Tibial nerve (tissue), 4 donors: ENCODE measurements at regions not wholly inside any gene's neighbourhood (a gene's known extent, or its start where the extent isn't known, plus 50 kb on each side); places are given as distances from the start of the nearest gene placed in this dataset.

Source experiments
- DNase-seq, 2 donors: peaks; one replicate each; pipeline ENCODE4 v3.0.0-alpha.2; 2019; ENCODE audit warnings: low spot score in 2 of 2
- H3K27ac ChIP-seq, 4 donors: fragments of 200-600 bp; sonication (generic) in 3 of 4; one replicate each; pipeline ENCODE4 v1.5.1; 2017 to 2019; ENCODE audit warnings: mild to moderate bottlenecking in 1 of 4
- H3K27me3 ChIP-seq, 2 donors: fragments of 200-600 bp; sonication (generic) in 1 of 2; one replicate each; pipeline versions ENCODE4 v1.5.1 to v1.6.0; 2017 to 2019
- H3K36me3 ChIP-seq, 3 donors: fragments of 200-600 bp; sonication (generic); one replicate each; pipeline ENCODE4 v1.5.1; 2018 to 2019
- H3K4me1 ChIP-seq, 4 donors: fragments of 200-600 bp; sonication (generic) in 3 of 4; one replicate each; pipeline ENCODE4 v1.5.1; 2017 to 2019
- H3K4me3 ChIP-seq, 4 donors: fragments of 200-600 bp; sonication (generic) in 3 of 4; one replicate each; pipeline ENCODE4 v1.5.1; 2017 to 2019; ENCODE audit warnings: mild to moderate bottlenecking in 1 of 4, moderate library complexity in 1 of 4
- H3K9me3 ChIP-seq, 4 donors: fragments of 200-600 bp; sonication (generic) in 3 of 4; one replicate each; pipeline ENCODE4 v1.5.1; 2017 to 2019
- CTCF ChIP-seq, 5 experiments: fragments of 200-600 bp in 3 of 5; fragments of 450-650 bp in 2 of 5; sonication (generic) in 3 of 5; IDR thresholded peaks; one replicate each; pipeline ENCODE4 v1.5.1; 2016 to 2019; ENCODE audit warnings: antibody characterized with exemption in 5 of 5, mild to moderate bottlenecking in 3 of 5, moderate library complexity in 2 of 5
- EP300 ChIP-seq, 2 donors: sonication (generic); formaldehyde crosslinking; IDR thresholded peaks; one replicate each; pipeline ENCODE4 v1.6.1; 2017; ENCODE audit warnings: antibody characterized with exemption in 2 of 2, mild to moderate bottlenecking in 1 of 2
- POLR2A ChIP-seq, 2 donors: fragments of 450-650 bp; IDR thresholded peaks; one replicate each; pipeline ENCODE4 v1.6.1; 2017; ENCODE audit warnings: antibody characterized with exemption in 2 of 2, mild to moderate bottlenecking in 2 of 2, moderate library complexity in 2 of 2
- WGBS, 2 donors: methylation state at CpG; one replicate each; pipeline ENCODE4 v1.1.5; 2018; 5-methylcytosine and 5-hydroxymethylcytosine counted together

GRCh38 chr9:73741316-73741715, 589.7 kb downstream of the ANXA1 start:
- H3K27ac ChIP-seq = no peak overlapping the region
- TF ChIP-seq CTCF (IDR thresholded peaks at IDR 0.05) = no peak
- TF ChIP-seq POLR2A (IDR thresholded peaks at IDR 0.05) = no peak
- no peak for TF ChIP-seq EP300 (IDR thresholded peaks at IDR 0.05)
- H3K27me3 ChIP-seq = no peaks in the 10 kb centered on the region
- H3K9me3 ChIP-seq = peaks cover 0 to 2% (median 0%) of the 10 kb centered on the region in 4 donors
- 49 to 52% methylated on average over 1 of the region's 1 CpG for WGBS, 2 donors
- no peak overlapping the region for H3K4me3 ChIP-seq
- no peak for DNase-seq
- H3K4me1 ChIP-seq = no peaks in the 10 kb centered on the region
- H3K36me3 ChIP-seq = no peaks in the 10 kb centered on the region

- H3K27me3 ChIP-seq = no peaks in the 10 kb centered on the region
- no peak overlapping the region for H3K27ac ChIP-seq
- DNase-seq = no peak
- H3K4me1 ChIP-seq = no peaks in the 10 kb centered on the region
- no peak overlapping the region for H3K4me3 ChIP-seq
- 79 to 82% methylated on average over 3 of the region's 3 CpGs for WGBS, 2 donors
- no peaks in the 10 kb centered on the region for H3K36me3 ChIP-seq
- H3K9me3 ChIP-seq = peaks cover 0 to 7% (median 0%) of the 10 kb centered on the region in 4 donors
- no peak for TF ChIP-seq EP300 (IDR thresholded peaks at IDR 0.05)
- TF ChIP-seq CTCF (IDR thresholded peaks at IDR 0.05) = no peak
- no peak for TF ChIP-seq POLR2A (IDR thresholded peaks at IDR 0.05)
These were observed 590.7 kb downstream of the ANXA1 start for GRCh38 chr9:73742412-73742811.

- Histone ChIP-seq H3K9me3 (peaks cover 0 to 7% (median 0%) of the 10 kb centered on the region in 4 donors), H3K4me1 (no peaks in the 10 kb centered on the region), H3K27ac (no peak overlapping the region), H3K4me3 (no peak overlapping the region), H3K36me3 (no peaks in the 10 kb centered on the region), H3K27me3 (no peaks in the 10 kb centered on the region)
- WGBS, 2 donors = 67 to 70% methylated on average over 1 of the region's 1 CpG
- no peak for DNase-seq
- TF ChIP-seq EP300 (IDR thresholded peaks at IDR 0.05) (no peak), POLR2A (IDR thresholded peaks at IDR 0.05) (no peak), CTCF (IDR thresholded peaks at IDR 0.05) (no peak)
These were observed 592.2 kb downstream of the ANXA1 start for GRCh38 chr9:73743826-73744225.

GRCh38 chr9:73745598-73745997, 593.9 kb downstream of the ANXA1 start:
- no peak overlapping the region for H3K27ac ChIP-seq
- no peak for DNase-seq
- TF ChIP-seq EP300 (IDR thresholded peaks at IDR 0.05) = no peak
- TF ChIP-seq POLR2A (IDR thresholded peaks at IDR 0.05) = no peak
- TF ChIP-seq CTCF (IDR thresholded peaks at IDR 0.05) = no peak
- H3K4me3 ChIP-seq = no peak overlapping the region
- H3K9me3 ChIP-seq = peaks cover 0 to 7% (median 0%) of the 10 kb centered on the region in 4 donors
- no peaks in the 10 kb centered on the region for H3K27me3 ChIP-seq
- H3K36me3 ChIP-seq = no peaks in the 10 kb centered on the region
- no peaks in the 10 kb centered on the region for H3K4me1 ChIP-seq
- 89 to 92% methylated on average over 3 of the region's 3 CpGs for WGBS, 2 donors

GRCh38 chr9:73753171-73753570, 601.5 kb downstream of the ANXA1 start:
- TF ChIP-seq CTCF (IDR thresholded peaks at IDR 0.05) (no peak), EP300 (IDR thresholded peaks at IDR 0.05) (no peak), POLR2A (IDR thresholded peaks at IDR 0.05) (no peak)
- no peak overlapping the region for H3K27ac ChIP-seq
- DNase-seq = no peak
- no peak overlapping the region for H3K4me3 ChIP-seq
- H3K36me3 ChIP-seq = no peaks in the 10 kb centered on the region
- H3K4me1 ChIP-seq = no peaks in the 10 kb centered on the region
- H3K27me3 ChIP-seq = no peaks in the 10 kb centered on the region
- H3K9me3 ChIP-seq = no peaks in the 10 kb centered on the region
